GM12872 (cell line): ENCODE measurements at regions not wholly inside any gene's neighbourhood (a gene's known extent, or its start where the extent isn't known, plus 50 kb on each side); places are given as distances from the start of the nearest gene placed in this dataset.

Experiments used
- CTCF ChIP-seq: IDR thresholded peaks from 3 replicates; pipeline ENCODE4 v1.5.1; 2011; ENCODE audit warnings: low read depth, mild to moderate bottlenecking, low read length, moderate library complexity; ENCODE audit not compliant: insufficient read depth

- no peak for TF ChIP-seq CTCF
Measured at GRCh38 chr2:128742467-128742866, 423.8 kb upstream of the HS6ST1 start.

- TF ChIP-seq CTCF = no peak
Measured at GRCh38 chr2:128745946-128746345, 427.3 kb upstream of the HS6ST1 start.

- no peak for TF ChIP-seq CTCF
Measured at GRCh38 chr2:128746356-128746755, 427.7 kb upstream of the HS6ST1 start.

- no peak for TF ChIP-seq CTCF
Measured at GRCh38 chr2:128748336-128748735, 429.7 kb upstream of the HS6ST1 start.

- no peak for TF ChIP-seq CTCF
Measured at GRCh38 chr2:128748835-128749605, 430.4 kb upstream of the HS6ST1 start.

GRCh38 chr2:128750328-128751165, 431.9 kb upstream of the HS6ST1 start:
- no peak for TF ChIP-seq CTCF

GRCh38 chr2:128751746-128752145, 433.1 kb upstream of the HS6ST1 start:
- no peak for TF ChIP-seq CTCF
